H1 (cell line): ENCODE measurements at regions not wholly inside any gene's neighbourhood (a gene's known extent, or its start where the extent isn't known, plus 50 kb on each side); places are given as distances from the start of the nearest gene placed in this dataset.

Experiments used
- CBX5 ChIP-seq: fragments of 300-800, 300-1000 bp; sonication (generic); IDR thresholded peaks from 2 replicates; pipeline ENCODE4 v1.7.1; 2016; ENCODE audit warnings: antibody characterized with exemption, low read length, low read depth
- CHD7 ChIP-seq: fragments of 300-600 bp; sonication (generic); IDR thresholded peaks from 2 replicates; pipeline ENCODE4 v1.7.1; 2012; ENCODE audit warnings: low read length, moderate library complexity, mild to moderate bottlenecking, inconsistent platforms; ENCODE audit not compliant: insufficient replicate concordance
- CTCF ChIP-seq, 3 experiments: IDR thresholded peaks; 1 replicate in 2 of 3; 2 replicates in 1 of 3; pipeline versions ENCODE4 v1.5.1 to v1.6.1; 2011; ENCODE audit warnings: low read length in 3 of 3, mild to moderate bottlenecking in 3 of 3, inconsistent platforms in 2 of 3, low read depth in 1 of 3, moderate library complexity in 1 of 3; ENCODE audit not compliant: insufficient read depth in 1 of 3; ENCODE audit errors: control extremely low read depth in 1 of 3
- NANOG ChIP-seq: IDR thresholded peaks from 2 replicates; pipeline ENCODE4 v1.6.1; 2011; ENCODE audit warnings: low read length, low read depth, mild to moderate bottlenecking, inconsistent platforms; ENCODE audit not compliant: insufficient read depth, poor library complexity, severe bottlenecking
- POLR2A ChIP-seq, 2 experiments: IDR thresholded peaks; 1 replicate in 1 of 2; 2 replicates in 1 of 2; pipeline ENCODE4 v1.6.1; 2011; ENCODE audit warnings: low read depth in 2 of 2, low read length in 2 of 2, mild to moderate bottlenecking in 2 of 2; ENCODE audit errors: control extremely low read depth in 1 of 2
- POU5F1 ChIP-seq: IDR thresholded peaks from 2 replicates; pipeline ENCODE4 v1.6.1; 2011; ENCODE audit warnings: low read depth, mild to moderate bottlenecking, low read length, moderate library complexity
- RFX5 ChIP-seq: IDR thresholded peaks from 2 replicates; pipeline ENCODE4 v1.6.1; 2011; ENCODE audit warnings: low read depth, low read length, improper control_type of control experiment, borderline replicate concordance
- SIX5 ChIP-seq: IDR thresholded peaks from 2 replicates; pipeline ENCODE4 v1.6.1; 2011; ENCODE audit warnings: mild to moderate bottlenecking, low read depth, low read length
- YY1 ChIP-seq: IDR thresholded peaks from 2 replicates; pipeline ENCODE4 v1.6.1; 2011; ENCODE audit warnings: low read depth, mild to moderate bottlenecking, low read length

GRCh38 chr2:136230464-136230863 lies 112.5 kb upstream of the CXCR4 start (continued):
- no peak for TF ChIP-seq CHD7
- no peak for TF ChIP-seq RFX5
- no peak for TF ChIP-seq CTCF (IDR thresholded peaks at IDR 0.05; ENCODE audit: control extremely low read depth in 1 of 3, insufficient read depth in 1 of 3, low read depth in 1 of 3, low read length in 3 of 3)
- TF ChIP-seq NANOG: no peak
- no peak for TF ChIP-seq POU5F1
- no peak for TF ChIP-seq POLR2A (IDR thresholded peaks at IDR 0.05; ENCODE audit: control extremely low read depth in 1 of 2, low read depth in 2 of 2, low read length in 2 of 2)
- TF ChIP-seq YY1: no peak
- TF ChIP-seq SIX5: no peak
- TF ChIP-seq CBX5: no peak
